BJ (cell line): ENCODE measurements at regions not wholly inside any gene's neighbourhood (a gene's known extent, or its start where the extent isn't known, plus 50 kb on each side); places are given as distances from the start of the nearest gene placed in this dataset.
A peak's percentile ranks its signal among the peaks of the same experiment; 100 is the strongest.

Experiments used
- CTCF ChIA-PET: fragments of 350-600 bp; formaldehyde crosslinking; extraction: SDS; loops from one replicate; lab custom pipeline; 2021; ENCODE audit warnings: antibody characterized with exemption, inconsistent platforms; lab: Yijun Ruan, JAX
- POLR2A ChIA-PET: fragments of 300-600 bp; sonication (Branson Sonifier 250); formaldehyde crosslinking; extraction: SDS; loops from one replicate; lab custom pipeline; 2021; ENCODE audit warnings: antibody characterized with exemption; lab: Charles Lee
- DNase-seq: peaks from one replicate; pipeline ENCODE4 v3.0.0-alpha.2; 2011; ENCODE audit warnings: low read depth
- H3K27me3 ChIP-seq: 2 replicates; pipeline ENCODE4 v1.6.0; 2011; ENCODE audit warnings: low read length; ENCODE audit not compliant: control insufficient read depth, insufficient read depth
- H3K36me3 ChIP-seq: 2 replicates; pipeline ENCODE4 v1.5.1; 2011; ENCODE audit warnings: low read length; ENCODE audit not compliant: control insufficient read depth, insufficient read depth
- H3K4me3 ChIP-seq: 2 replicates; pipeline ENCODE4 v1.5.1; 2011; ENCODE audit warnings: low read depth, mild to moderate bottlenecking, control low read depth, low read length
- CTCF ChIP-seq: IDR thresholded peaks from 2 replicates; pipeline ENCODE4 v1.5.1; 2011; ENCODE audit warnings: low read depth, mild to moderate bottlenecking, control low read depth, inconsistent platforms, low read length, moderate library complexity; ENCODE audit not compliant: insufficient read depth

- ChIA-PET CTCF (no interaction called here), POLR2A (no interaction called here)
- Histone ChIP-seq H3K4me3 (no peak overlapping the region), H3K27me3 (no peaks in the 10 kb centered on the region), H3K36me3 (no peaks in the 10 kb centered on the region)
- TF ChIP-seq CTCF, result no peak
- no peak for DNase-seq
These were observed 576.5 kb downstream of the TLE1 start for GRCh38 chr9:81112627-81113452.

- ChIA-PET POLR2A (no interaction called here), CTCF (no interaction called here)
- H3K4me3 ChIP-seq, result no peak overlapping the region
- no peak for TF ChIP-seq CTCF
- no peaks in the 10 kb centered on the region for H3K27me3 ChIP-seq
- H3K36me3 ChIP-seq, result no peaks in the 10 kb centered on the region
- no peak for DNase-seq
These were observed 580.5 kb downstream of the TLE1 start for GRCh38 chr9:81108821-81109220.

- Histone ChIP-seq H3K27me3 (no peaks in the 10 kb centered on the region), H3K4me3 (no peak overlapping the region), H3K36me3 (no peaks in the 10 kb centered on the region)
- no peak for DNase-seq
- no peak for TF ChIP-seq CTCF
- POLR2A ChIA-PET, result no interaction called here
- CTCF ChIA-PET, result no interaction called here
These were observed 581.0 kb downstream of the TLE1 start for GRCh38 chr9:81108391-81108790.

GRCh38 chr9:81103597-81104471 is 585.5 kb downstream of the TLE1 start:
- CTCF ChIA-PET, result no interaction called here
- no peak for DNase-seq

More at GRCh38 chr9:81103597-81104471, 585.5 kb downstream of the TLE1 start:
- POLR2A ChIA-PET, result no interaction called here
- Histone ChIP-seq H3K27me3 (no peaks in the 10 kb centered on the region), H3K36me3 (no peaks in the 10 kb centered on the region), H3K4me3 (no peak overlapping the region)
- TF ChIP-seq CTCF, result peak; percentile 23; the same call in 1 of the 2 replicates
